GM19035 (cell line): ENCODE measurements at regions not wholly inside any gene's neighbourhood (a gene's known extent, or its start where the extent isn't known, plus 50 kb on each side); places are given as distances from the start of the nearest gene placed in this dataset.
"Not testable (repeated sequence)": the region's sequence is repeated elsewhere in the genome, so short reads cannot be mapped to it uniquely, and the experiment has no call there.

ENCODE experiments used
- ATAC-seq: cut with Tn5 transposase; IDR thresholded peaks from one replicate; pipeline ENCODE4 v1.9.1; 2021; ENCODE audit not compliant: unreplicated experiment

DNA sequence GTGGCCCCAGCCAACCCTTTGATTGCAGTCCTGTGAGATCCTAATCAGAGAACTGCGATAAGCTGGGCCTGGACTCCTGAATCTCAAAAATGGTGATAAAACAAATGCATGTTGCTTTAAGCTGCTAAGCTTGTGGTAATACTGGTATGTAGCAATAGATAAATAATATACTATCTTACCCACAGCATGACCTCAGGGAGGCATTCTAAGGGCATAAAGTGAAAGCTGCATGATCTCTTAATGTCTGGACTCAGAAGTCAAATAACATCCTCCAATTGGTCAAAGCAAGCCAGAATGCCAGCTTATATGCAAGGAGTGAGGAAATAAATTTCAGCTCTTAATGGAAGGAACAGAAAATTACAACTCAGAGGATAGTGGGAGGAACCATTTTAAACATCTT, 246.1 kb downstream of the FSIP2 start:
- no peak for ATAC-seq

DNA sequence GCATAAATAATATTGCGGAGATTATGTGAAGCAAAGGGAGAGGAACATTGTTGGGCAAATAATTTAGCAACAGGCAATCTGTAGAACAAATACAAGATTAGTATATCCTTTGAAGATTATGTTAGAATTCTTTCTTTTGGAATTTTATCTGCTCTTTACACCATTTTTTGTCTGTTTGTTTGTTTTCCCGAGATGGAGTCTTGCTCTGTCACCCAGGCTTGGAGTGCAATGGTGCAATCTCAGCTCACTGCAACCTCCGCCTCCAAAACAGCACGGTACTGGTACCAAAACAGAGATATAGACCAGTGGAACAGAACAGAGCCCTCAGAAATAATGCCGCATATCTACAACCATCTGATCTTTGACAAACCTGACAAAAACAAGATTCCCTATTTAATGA, 250.3 kb downstream of the FSIP2 start:
- ATAC-seq, result not testable (repeated sequence)

DNA sequence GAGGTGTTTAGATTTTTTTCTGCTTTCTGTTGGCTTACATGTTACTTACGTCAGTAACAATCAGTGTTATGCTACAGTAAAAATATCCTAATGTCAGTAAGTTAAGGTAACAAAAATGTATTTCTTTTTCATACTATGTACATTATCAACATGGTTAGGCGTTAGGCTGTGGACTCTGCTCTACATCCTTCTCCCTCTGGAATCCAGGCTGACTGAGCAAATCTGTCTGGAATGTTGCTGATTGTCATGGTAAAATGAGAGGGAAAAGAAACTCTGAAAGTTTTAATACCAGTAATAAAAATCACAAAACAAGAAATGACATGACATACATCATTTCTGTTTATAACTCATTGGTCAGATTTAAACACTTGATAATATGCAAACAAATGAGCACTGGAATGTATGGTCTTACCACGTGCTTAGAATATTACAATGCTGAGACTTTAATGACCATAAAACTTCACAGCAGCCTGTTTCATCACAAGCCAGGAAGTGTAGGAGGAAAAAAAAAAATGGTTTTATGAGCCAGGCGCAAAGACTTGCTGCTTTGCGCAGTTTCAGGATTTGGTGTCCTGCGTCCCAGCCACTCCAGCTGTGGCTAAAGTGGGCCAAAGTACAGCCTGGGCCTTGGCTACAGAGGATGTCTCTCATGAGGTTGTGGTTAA, 252.4 kb downstream of the FSIP2 start:
- ATAC-seq, result no peak

DNA sequence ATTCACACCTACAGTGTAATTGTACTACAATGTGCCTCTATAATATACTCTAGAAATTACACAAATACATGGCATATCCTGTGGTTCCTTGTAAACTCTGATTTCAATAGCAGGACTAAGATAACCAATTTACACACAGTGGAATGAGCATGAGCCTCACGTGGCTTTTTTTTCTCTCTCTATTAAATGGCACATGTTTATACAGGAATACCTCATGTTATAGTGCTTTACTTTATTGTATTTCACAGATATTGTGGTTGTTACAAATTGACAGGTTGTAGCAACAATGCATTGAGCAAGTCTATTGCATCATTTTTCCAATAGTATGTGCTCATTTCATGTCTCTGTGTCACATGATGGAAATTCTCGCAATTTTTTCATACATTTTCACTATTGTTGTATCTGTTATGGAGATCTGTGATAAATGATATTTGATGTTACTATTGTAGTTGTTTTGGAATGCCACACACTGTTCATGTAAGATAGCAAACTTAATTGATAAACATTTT, 260.0 kb downstream of the FSIP2 start:
- ATAC-seq, result no peak

DNA sequence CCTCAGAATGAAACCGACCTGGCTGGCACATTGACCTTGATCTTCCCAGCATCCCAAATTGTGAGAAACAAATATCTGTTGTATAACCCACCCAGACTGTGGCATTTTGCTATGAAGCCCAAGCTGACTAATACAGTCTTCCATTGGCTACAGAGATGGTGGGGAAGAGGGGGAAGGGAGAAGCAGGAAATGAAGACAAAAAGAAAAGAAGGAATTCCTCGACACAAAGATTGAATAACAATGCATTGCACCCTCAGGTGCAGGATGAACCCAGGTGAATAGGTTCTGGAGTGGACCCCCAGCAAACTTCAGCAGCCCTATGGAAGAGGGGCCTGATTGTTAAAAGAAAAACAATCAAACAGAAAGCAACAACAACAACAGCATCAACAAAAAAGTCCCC, 270.7 kb downstream of the FSIP2 start:
- ATAC-seq, result no peak

DNA sequence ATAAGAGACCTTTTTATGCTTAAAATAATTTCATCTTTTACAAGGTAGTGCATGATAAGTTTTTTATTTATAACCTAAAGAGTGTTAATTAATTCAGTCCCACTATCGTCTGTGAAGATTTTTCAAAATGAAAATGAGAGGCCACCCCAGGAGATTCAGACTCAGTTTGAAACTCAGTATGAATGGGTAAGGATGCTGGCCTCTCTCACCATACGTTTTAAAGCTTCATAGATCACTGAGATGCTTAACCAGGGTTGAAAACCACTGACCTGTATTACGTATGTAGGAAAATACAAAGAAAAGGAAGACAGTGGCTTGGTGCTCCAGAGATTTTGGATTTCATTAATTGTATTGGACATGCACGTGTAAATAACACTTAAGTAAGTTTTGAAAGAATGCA, 278.7 kb downstream of the FSIP2 start:
- no peak for ATAC-seq

DNA sequence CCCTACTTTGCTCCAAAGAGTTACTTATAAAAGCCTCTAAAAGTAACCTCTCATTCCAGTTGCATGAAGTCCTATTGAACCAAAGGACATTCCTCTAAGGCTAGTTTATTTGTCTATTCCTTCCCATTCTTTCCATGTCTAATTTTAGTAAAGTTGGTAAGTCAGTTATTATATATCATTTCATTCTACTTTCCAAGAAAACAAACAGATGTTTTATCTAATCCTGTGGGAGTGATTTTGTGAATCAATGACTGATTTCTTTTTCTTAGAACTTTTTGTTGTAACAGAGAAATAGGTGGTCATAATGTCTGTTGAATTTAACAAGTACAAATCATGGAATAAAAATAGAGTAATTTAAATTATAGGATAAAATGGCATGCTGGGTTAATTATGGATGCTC, 286.3 kb downstream of the FSIP2 start:
- no peak for ATAC-seq

DNA sequence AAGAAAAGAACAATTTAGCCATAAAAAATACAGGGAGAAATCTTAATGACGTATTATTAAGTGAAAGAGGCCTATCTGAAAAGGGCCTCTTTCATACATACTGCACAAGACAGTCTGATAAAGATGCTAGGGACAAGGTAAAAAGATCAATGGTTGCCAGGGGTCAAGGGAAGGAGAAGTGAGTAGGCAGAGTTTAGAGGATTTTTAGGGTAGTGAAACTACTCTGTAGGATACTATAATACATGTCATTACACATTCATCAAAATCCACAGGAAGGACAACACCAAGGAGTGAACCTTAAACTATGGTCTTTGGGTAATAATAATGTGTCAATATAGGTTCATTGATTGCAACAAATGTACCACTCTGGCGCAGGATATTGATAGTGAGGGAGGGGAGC, 289.3 kb downstream of the FSIP2 start:
- no peak for ATAC-seq

DNA sequence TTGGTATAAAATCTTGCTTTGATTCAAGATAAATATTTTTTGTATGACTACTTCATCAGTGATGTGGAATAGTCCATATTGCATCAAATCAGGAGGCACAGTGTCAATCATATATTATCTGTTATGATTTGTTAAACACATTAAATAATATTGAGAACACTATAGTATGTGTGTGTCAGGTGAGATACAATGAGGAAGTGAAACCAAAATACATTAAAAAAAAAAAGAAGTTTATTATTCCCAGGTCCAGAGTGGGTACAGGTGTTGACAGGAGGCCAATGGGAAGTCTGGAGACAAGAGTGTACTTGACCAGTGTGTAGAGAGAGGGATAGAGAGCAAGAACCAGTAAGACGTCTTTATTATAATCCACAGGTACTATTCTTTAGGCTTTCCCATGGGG, 292.6 kb downstream of the FSIP2 start:
- ATAC-seq, result no peak

DNA sequence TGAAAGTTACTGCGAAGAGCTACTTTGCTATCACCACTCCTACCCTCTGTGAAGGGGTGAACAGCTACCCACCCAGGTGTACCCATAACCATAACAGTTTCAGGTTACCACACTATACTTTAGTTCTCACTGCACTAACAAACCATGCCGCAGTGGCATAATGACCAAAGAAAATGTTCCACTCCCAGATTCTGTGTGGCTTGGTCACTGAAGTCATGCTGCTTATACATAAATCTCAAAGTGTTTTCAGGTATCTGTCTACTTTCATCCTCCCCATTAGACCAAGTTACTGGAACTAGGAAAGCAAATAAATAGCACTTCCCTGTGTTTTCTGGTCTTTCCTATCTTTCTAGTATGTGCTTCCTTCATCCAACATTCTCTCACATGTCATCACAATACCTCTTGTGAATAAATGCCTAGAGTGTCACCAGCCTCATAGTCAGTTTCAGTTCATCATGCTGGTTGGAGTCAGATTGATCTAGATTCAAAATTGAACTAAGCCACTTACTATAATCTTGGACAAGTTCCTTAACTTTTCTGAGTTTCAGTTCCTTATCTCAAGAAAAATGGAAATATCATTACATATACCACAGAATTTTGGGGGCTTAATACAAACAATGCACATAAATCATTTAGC, 293.6 kb downstream of the FSIP2 start:
- ATAC-seq, result no peak

DNA sequence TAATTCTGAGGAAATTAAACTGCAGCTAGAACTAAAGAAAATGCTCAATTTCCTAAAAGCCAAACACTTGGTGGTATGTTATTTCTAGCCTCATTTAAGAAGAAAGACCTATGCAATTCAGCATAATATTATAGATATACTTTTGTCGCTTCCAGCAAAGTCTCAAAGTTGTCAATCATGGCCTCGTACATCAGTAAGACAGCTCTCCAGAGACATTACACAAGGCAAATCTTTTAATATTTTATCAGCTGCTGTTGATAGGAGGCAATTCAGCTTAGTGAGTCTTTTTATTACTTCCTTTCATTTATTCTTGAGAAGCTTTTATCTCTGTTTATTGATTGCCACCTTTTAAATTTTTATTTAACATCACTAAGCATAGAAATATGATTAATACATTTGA, 294.3 kb downstream of the FSIP2 start:
- ATAC-seq, result no peak

DNA sequence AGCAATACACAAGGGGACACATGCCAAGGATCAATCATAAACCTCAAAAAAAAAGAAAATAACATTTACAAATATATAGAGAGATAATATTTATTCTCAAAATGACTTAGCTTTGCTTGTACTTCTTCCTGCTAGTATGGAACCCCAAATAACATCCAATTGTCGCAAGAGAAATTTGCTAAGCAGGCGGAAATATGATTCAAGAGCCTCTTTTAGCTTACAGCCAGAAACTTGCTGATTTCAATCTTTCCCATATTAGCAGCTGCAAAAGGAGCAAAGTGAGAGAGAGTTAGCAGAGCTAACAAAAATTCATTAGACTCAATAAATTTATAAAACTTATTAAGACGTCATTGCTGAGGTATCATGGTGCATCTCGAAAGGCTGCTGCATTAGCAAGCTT, 294.9 kb downstream of the FSIP2 start:
- no peak for ATAC-seq

DNA sequence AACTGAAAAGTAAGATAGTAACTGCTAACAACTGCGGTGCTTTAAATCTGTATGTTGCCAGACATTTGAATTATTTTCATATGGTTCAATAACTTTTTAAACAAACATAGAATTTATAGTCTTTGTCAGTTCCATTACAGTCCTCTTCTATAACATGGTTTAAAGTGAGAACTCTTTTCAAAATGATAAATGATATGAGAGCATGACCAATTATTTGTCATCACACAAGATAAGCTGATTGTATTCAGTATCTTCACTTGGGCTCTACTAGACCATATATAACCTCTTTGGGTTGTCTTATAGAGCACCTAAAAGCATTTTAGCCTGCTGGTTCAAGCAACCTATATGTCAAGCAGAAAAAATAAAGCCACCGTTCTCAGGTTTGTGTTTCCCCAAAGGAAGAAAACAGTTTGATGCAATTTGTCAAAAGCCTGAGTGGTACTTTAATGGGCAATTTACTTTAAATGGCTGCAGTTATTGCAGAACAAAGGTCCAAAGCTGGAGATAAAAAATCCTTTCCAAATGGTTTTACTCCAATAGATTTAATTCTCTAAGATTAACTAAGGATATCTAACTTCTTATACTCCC, 298.4 kb downstream of the FSIP2 start:
- ATAC-seq, result no peak

DNA sequence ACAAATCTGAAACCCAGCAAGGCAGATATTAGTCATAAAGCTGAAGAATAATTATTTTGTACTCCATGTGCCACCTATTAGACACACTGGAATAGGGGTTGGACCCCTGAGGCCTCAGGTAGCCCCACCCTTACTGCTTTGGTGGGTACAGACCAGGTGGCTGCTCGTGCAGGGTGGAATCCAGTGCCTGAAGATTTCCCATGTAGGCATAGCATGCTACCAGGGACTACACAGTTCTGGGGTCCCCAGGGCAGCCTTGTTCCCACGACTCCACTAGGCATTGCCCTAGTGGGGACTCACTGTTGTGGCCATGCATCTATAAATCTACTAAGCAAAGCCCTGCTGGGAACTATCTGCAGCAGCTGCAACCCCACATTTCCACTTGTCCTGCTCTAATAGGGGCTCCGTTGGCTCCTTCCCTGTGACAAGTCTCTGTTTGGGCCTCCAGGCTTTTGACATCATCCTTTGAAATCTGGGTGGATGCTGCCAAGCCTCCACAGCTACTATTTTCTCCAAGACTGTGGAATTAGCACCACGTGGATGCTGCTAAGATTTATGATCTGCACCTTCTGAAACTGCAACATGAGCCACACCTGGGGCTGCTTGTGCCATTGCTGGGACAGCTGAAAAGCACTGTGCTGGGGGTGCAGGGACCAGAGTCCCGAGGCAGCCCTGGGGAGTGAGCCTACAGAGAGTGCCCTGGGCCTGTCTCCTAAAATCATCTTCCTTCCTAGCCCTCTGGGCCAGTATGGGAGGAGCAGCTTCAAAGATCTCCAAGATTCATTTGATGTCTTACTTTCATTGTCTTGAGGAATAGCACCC, 303.8 kb downstream of the FSIP2 start:
- no peak for ATAC-seq

DNA sequence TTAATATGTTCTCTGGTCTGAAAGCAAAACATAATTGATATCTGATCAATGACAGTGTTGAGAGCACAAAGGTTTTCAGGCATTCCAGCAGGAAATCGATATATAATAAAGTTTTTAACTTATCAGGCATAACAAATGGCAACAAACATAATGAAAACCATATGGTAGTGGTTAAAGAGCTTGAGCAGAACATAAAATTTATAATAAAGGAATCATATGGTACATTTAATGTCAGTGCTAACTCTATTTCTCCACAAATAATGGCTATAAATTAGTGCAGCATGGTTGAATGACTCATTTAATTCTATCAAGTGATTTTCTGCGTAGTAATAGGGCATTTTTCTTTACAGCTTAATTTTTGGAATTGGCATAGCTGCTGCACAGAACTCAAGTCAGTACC, 306.2 kb downstream of the FSIP2 start:
- ATAC-seq, result no peak

DNA sequence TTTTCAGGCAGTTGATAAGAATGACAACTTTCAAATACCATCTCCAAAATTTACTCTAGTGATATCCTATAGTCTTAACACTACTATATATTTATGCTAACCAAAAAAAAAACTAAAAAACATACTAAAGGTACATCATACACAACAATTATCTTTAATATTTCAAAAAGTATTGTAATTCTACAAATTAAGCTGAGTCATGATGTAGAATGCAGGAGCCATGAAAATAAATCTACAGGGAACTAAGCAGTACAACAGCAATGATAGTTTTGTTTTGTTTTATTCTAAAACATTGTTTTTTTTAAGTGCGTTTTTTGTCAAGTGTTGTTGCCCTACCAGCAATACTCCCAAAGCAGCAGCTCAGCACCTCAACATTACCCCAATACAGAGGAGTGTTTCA, 314.3 kb downstream of the FSIP2 start:
- ATAC-seq, result no peak

DNA sequence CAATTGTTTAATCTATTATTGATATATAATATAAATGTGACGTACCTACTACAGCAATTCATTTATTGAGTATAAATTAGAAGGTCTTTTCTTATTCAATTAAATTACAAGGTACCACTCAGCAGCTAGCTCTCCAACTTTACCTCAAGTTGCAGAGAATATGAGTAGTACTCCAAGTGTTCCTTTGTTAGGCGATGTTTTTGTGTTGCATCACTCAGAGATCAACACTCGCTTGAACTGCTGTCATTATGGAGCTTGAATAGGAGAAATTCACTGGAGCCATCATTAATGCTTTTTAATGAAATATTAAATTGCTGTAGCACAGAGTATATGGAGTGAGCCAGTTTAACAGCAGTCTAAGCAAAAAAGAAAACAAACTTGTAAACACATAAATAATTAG, 320.0 kb downstream of the FSIP2 start:
- no peak for ATAC-seq

DNA sequence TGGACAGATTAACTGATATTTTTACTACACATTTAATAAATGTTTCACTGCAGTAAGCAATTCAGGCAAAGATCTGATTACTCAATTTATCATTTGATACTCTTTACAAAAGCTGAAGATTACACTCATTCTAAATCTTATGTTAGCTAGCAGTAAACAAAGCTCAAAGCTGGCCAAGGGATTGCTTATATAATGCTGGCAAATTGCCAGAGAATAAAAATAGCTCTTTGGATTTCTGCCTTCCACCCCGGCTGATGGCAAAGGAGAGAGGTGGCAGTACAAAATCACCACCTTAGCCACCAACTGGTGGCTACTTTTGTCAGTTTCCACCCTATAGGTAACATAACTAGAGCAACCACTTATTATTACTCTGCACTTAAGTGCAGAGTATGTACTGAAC, 320.5 kb downstream of the FSIP2 start:
- no peak for ATAC-seq

DNA sequence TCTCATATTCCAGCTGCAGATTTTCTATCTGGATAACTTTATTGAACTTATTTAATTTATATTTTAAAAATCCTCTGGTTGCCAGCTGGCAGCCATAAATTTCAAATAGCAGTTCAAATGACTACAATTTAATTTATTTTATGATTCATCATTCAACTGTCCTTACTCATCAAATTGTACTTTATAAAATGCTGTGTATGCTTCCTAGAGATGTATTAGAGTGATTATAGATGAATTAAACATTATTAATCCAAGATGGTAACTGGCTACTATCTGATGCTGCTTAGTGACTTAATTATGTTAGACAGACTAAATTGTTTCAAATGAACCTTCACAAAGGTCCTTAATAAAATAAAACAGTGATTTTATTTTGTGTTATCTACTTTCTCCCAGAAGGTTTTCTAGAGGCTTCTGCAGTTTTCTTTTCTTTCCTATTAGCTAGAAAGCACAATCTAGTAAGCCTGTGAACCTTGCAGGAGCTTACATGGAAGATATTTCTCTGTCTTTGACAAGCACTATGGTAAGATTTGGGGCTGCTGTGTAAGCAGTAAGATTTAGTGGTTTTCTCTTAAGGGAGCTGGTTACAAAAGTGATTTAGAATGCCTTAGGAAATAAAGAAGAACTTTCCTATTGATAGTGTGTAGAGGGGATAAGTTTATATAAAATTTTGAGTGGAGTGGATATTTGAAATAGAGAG, 322.3 kb downstream of the FSIP2 start:
- no peak for ATAC-seq

DNA sequence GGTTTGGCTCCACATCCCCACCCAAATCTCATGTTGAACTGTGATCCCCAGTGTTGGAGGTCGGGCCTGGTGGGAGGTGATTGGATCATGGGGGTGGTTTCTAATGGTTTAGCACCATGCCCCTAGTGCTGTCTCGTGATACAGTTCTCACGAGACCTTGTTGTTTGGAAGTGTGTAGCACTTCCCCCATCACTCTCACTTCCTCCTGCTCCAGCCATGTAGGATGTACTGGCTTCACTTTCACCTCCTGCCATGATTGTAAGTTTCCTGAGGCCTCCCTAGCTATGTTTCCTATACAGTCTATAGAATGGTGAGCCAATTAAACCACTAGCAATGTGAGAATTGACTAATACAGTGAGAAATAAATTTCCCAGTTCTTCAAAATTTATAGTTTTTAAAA, 325.9 kb downstream of the FSIP2 start:
- no peak for ATAC-seq

DNA sequence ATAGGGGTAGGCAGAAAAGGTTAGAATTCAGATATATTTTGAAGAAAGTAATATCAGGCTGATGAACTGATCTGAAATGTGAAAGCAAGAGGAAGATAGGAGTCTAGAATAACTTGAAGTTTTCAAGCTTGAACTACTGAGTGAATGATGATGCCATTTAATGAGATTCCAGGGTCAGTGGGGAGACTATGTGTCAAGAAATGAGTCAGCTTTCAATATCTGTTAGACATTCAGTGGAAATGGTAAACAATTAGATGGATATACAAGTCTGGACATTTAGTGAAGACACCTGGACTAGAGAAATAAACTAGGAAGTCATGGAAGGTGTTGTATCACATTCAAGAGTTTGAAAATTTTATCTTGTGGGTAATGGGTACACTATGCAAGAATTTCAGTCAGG, 326.9 kb downstream of the FSIP2 start:
- ATAC-seq, result no peak
